ENCODE measurements at regions not wholly inside any gene's neighbourhood (a gene's known extent, or its start where the extent isn't known, plus 50 kb on each side); places are given as distances from the start of the nearest gene placed in this dataset.
A peak's percentile ranks its signal among the peaks of the same experiment; 100 is the strongest.

GRCh38 chr2:128401680-128402079, 83.0 kb upstream of the HS6ST1 start:
- no peak for DNase-seq

GRCh38 chr2:128402911-128403670, 84.4 kb upstream of the HS6ST1 start:
- no peak for DNase-seq

- DNase-seq, result no peak
These were observed 85.4 kb upstream of the HS6ST1 start for GRCh38 chr2:128403814-128404708.

- DNase-seq, result no peak
These were observed 86.2 kb upstream of the HS6ST1 start for GRCh38 chr2:128404709-128405466.

- DNase-seq, result no peak
These were observed 86.8 kb upstream of the HS6ST1 start for GRCh38 chr2:128405467-128405900.

- no peak for DNase-seq
These were observed 87.4 kb upstream of the HS6ST1 start for GRCh38 chr2:128405981-128406613.

GRCh38 chr2:128406736-128407554, 88.3 kb upstream of the HS6ST1 start:
- DNase-seq, result no peak

- peak; percentile 58 for DNase-seq
These were observed 90.0 kb upstream of the HS6ST1 start for GRCh38 chr2:128408349-128409305.

GRCh38 chr2:128409326-128410034, 90.8 kb upstream of the HS6ST1 start:
- DNase-seq, result no peak

GRCh38 chr2:128410035-128410757, 91.5 kb upstream of the HS6ST1 start:
- no peak for DNase-seq

- DNase-seq, result no peak
These were observed 92.1 kb upstream of the HS6ST1 start for GRCh38 chr2:128410758-128411215.

GRCh38 chr2:128411431-128411830, 92.8 kb upstream of the HS6ST1 start:
- no peak for DNase-seq

- DNase-seq, result no peak
These were observed 93.7 kb upstream of the HS6ST1 start for GRCh38 chr2:128412181-128412871.

- DNase-seq, result no peak
These were observed 94.5 kb upstream of the HS6ST1 start for GRCh38 chr2:128413014-128413717.

- DNase-seq, result no peak
These were observed 95.2 kb upstream of the HS6ST1 start for GRCh38 chr2:128413718-128414341.

GRCh38 chr2:128414351-128414750, 95.7 kb upstream of the HS6ST1 start:
- DNase-seq, result no peak
